ENCODE measurements at regions not wholly inside any gene's neighbourhood (a gene's known extent, or its start where the extent isn't known, plus 50 kb on each side); places are given as distances from the start of the nearest gene placed in this dataset.

- Histone ChIP-seq H3K27ac (no peak overlapping the region), H3K4me3 (no peak overlapping the region), H3K9ac (ENCODE audit: low read depth in 2 of 2, low read length in 2 of 2) (no peak overlapping the region), H3K36me3 (no peaks in the 10 kb centered on the region), H3K27me3 (no peaks in the 10 kb centered on the region), H3K4me1 (no peaks in the 10 kb centered on the region), H3K9me3 (no peaks in the 10 kb centered on the region)
- intact Hi-C loops (cut with DNase I), result no loop called here
- no peak for TF ChIP-seq CTCF (IDR thresholded peaks at IDR 0.05)
- no peak for DNase-seq
Measured at GRCh38 chr16:75916451-75916850, 190.2 kb upstream of the CPHXL start.

- no peak for DNase-seq
- Histone ChIP-seq H3K9ac (ENCODE audit: low read depth in 2 of 2, low read length in 2 of 2) (no peak overlapping the region), H3K36me3 (no peaks in the 10 kb centered on the region), H3K4me3 (no peak overlapping the region), H3K9me3 (no peaks in the 10 kb centered on the region), H3K27ac (no peak overlapping the region), H3K4me1 (no peaks in the 10 kb centered on the region), H3K27me3 (no peaks in the 10 kb centered on the region)
- TF ChIP-seq CTCF (IDR thresholded peaks at IDR 0.05), result no peak
- intact Hi-C loops (cut with DNase I), result no loop called here
Measured at GRCh38 chr16:75918109-75918508, 191.8 kb upstream of the CPHXL start.

- no peaks in the 10 kb centered on the region for H3K27me3 ChIP-seq
- no peak for DNase-seq
- no peaks in the 10 kb centered on the region for H3K9me3 ChIP-seq
- H3K4me1 ChIP-seq, result no peaks in the 10 kb centered on the region
- no peak overlapping the region for H3K9ac ChIP-seq (ENCODE audit: low read depth in 2 of 2, low read length in 2 of 2)
- no peak overlapping the region for H3K4me3 ChIP-seq
- intact Hi-C loops (cut with DNase I), result no loop called here
- no peak for TF ChIP-seq CTCF (IDR thresholded peaks at IDR 0.05)
- H3K36me3 ChIP-seq, result no peaks in the 10 kb centered on the region
- no peak overlapping the region for H3K27ac ChIP-seq
Measured at GRCh38 chr16:75919664-75920063, 193.4 kb upstream of the CPHXL start.

- no peak overlapping the region for H3K4me3 ChIP-seq
- no peak overlapping the region for H3K9ac ChIP-seq (ENCODE audit: low read depth in 2 of 2, low read length in 2 of 2)
- H3K4me1 ChIP-seq, result no peaks in the 10 kb centered on the region
- intact Hi-C loops (cut with DNase I), result no loop called here
- no peaks in the 10 kb centered on the region for H3K9me3 ChIP-seq
- no peak overlapping the region for H3K27ac ChIP-seq
- no peaks in the 10 kb centered on the region for H3K36me3 ChIP-seq
- no peak for TF ChIP-seq CTCF (IDR thresholded peaks at IDR 0.05)
- DNase-seq, result no peak
- no peaks in the 10 kb centered on the region for H3K27me3 ChIP-seq
Measured at GRCh38 chr16:75921281-75921680, 195.0 kb upstream of the CPHXL start.

GRCh38 chr16:75922250-75922649, 196.0 kb upstream of the CPHXL start:
- Histone ChIP-seq H3K27ac (no peak overlapping the region), H3K4me1 (no peaks in the 10 kb centered on the region), H3K9ac (ENCODE audit: low read depth in 2 of 2, low read length in 2 of 2) (no peak overlapping the region), H3K9me3 (no peaks in the 10 kb centered on the region), H3K27me3 (no peaks in the 10 kb centered on the region), H3K4me3 (no peak overlapping the region), H3K36me3 (no peaks in the 10 kb centered on the region)
- no peak for DNase-seq
- TF ChIP-seq CTCF (IDR thresholded peaks at IDR 0.05), result no peak
- intact Hi-C loops (cut with DNase I), result no loop called here

- H3K9me3 ChIP-seq, result no peaks in the 10 kb centered on the region
- intact Hi-C loops (cut with DNase I), result no loop called here
- no peaks in the 10 kb centered on the region for H3K36me3 ChIP-seq
- DNase-seq, result no peak
- TF ChIP-seq CTCF (IDR thresholded peaks at IDR 0.05), result no peak
- no peak overlapping the region for H3K4me3 ChIP-seq
- H3K4me1 ChIP-seq, result no peaks in the 10 kb centered on the region
- H3K27ac ChIP-seq, result no peak overlapping the region
- no peaks in the 10 kb centered on the region for H3K27me3 ChIP-seq
- no peak overlapping the region for H3K9ac ChIP-seq (ENCODE audit: low read depth in 2 of 2, low read length in 2 of 2)
Measured at GRCh38 chr16:75924397-75924796, 198.1 kb upstream of the CPHXL start.

All from colonic mucosa (tissue), 4 donors.